ENCODE measurements at regions not wholly inside any gene's neighbourhood (a gene's known extent, or its start where the extent isn't known, plus 50 kb on each side); places are given as distances from the start of the nearest gene placed in this dataset.

- no peak for DNase-seq (ENCODE audit: low read depth in 2 of 2)
Observed at GRCh38 chr1:222290866-222291265, 257.0 kb downstream of the HHIPL2 start.

DNA sequence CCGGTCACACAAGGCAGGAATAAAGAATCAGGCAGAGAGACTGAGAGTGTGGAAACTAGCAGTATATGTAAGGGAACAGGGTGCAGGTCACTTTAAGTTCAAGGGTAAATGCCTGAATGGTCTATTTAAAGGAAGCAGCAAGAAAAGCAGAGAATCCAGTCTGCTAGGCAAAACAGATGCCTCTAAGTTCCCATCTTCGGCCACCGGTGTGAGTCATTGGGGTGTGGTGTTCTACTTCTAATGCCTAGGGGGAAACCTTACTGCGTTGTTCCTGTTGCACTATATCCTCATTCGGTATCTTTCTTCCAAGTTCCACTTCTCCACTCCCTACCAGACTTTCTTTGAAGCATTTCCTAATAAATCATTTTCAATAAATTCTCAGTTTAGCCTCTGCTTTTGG is 259.9 kb downstream of the HHIPL2 start:
- DNase-seq (ENCODE audit: low read depth in 2 of 2), result no peak

- no peak for DNase-seq (ENCODE audit: low read depth in 2 of 2)
Observed at GRCh38 chr1:222286011-222286410, 261.9 kb downstream of the HHIPL2 start.

DNA sequence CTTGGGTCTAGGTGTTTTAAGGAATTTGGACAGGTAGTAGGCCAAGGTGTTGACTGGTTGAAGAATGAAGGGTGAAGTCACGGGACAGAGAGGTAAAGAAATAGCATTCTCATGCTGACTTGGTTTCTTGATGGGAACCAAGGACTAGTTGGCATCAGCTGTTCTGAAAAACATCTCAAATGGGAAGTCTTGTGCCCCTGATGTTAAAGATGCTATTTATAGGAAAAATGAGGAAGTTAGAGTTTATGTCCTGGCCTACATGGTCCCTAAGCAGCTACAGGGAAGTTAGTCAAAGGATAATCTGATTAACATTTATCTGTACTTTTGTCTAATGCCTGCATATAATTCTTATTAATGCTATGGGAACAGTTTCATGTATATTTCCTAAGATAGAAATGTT is 262.4 kb downstream of the HHIPL2 start:
- no peak for DNase-seq (ENCODE audit: low read depth in 2 of 2)

GRCh38 chr1:222284466-222284865 is 263.4 kb downstream of the HHIPL2 start:
- DNase-seq (ENCODE audit: low read depth in 2 of 2), result no peak

DNA sequence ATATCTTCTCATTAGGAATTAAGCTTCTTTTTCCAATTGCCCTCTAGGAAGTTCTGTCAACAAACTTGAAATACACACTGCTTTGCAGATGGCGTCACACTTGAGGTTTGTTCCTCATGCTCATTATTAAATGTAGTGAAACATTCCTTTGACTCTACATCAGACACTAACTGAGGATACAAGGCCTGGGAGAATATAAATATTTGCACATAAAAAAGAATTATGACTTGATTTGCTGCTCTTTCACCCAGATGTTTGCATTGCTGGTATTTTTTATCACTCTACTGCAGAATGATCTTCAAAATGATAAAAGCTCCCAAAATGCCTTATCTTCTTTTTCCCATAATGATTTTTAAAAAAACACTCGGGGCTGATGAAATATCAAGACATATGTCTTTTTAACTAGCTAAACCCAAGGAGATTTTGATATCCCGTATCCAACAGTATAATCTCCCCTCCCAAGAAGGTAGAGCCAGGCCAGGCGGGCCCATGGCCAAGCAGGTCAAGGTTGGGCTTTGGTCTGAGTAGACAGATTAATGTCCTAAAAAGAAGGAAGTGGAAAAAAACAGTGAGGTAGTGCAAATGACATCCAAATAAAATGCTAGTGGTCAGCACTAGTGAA is 264.6 kb downstream of the HHIPL2 start:
- no peak for DNase-seq (ENCODE audit: low read depth in 2 of 2)

DNA sequence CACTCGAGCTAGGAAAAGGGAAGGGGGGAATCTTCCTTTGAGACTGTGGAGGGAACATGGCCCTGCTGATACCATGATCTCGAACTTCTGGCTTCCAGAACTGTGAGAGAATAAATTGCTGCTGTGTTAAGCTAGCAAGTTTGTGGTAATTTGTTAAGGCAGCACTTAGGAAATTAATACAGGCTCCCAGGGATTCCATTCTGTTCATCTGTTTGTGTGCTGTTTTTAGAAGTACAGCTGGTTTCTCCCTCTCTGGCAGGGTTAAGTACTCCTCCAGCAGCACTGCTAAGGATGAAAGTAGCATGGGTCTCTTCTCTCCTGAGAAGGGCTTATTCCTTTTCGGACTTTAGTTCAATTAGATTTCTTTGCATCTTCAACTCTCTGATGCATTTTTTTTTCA is 268.3 kb downstream of the HHIPL2 start:
- no peak for DNase-seq (ENCODE audit: low read depth in 2 of 2)

DNA sequence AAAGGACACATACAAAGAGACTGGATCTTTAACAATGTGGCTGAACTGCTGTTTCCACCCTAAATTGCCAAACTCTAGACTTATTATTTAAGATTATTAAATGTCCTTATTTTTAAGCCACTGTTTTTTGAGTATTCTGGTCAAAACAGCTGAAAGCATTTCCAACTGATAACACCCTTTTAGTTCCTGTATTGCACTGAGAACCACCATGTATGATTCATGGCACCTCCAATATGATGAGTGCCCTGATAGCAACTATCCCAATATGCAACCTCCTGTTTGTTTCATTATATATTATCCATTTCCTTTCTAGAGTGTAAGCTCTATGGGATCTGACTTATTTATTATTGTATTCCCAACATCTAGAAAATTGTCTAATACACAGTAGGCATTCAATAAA is 269.4 kb downstream of the HHIPL2 start:
- DNase-seq (ENCODE audit: low read depth in 2 of 2), result no peak

DNA sequence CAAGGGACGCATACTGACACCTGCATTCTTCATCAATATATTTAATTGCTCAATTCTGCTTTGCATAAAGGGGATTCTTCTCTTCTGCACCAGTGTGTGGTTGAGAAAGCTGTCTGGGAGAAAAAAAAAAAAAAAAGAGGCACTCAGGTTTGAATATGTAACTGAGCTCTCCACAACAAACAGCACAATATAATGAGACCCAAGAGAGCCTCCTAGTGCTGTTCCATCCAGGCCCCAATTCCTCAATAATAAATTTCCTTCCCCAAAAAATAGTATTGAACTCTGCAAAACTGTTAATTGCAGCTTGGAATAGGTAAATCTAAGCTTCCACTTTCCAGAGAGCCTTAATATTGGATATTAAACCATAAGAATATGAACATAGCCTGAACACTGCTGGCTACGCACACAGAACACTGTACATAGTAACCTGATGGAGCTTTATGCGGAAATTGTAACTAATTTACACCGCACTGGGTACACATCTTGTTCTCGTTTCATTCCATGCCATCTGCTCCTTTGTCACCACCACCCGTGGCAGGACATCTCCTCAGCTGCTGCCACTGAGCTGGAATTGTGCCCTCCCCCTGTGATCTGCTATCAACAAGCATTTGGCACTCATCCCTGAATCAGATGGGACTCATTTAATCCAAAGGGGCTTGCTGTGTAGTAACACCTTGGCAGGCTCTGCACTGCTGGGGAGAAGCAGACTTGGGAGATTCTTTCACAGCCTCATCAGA is 272.0 kb downstream of the HHIPL2 start:
- no peak for DNase-seq (ENCODE audit: low read depth in 2 of 2)

DNA sequence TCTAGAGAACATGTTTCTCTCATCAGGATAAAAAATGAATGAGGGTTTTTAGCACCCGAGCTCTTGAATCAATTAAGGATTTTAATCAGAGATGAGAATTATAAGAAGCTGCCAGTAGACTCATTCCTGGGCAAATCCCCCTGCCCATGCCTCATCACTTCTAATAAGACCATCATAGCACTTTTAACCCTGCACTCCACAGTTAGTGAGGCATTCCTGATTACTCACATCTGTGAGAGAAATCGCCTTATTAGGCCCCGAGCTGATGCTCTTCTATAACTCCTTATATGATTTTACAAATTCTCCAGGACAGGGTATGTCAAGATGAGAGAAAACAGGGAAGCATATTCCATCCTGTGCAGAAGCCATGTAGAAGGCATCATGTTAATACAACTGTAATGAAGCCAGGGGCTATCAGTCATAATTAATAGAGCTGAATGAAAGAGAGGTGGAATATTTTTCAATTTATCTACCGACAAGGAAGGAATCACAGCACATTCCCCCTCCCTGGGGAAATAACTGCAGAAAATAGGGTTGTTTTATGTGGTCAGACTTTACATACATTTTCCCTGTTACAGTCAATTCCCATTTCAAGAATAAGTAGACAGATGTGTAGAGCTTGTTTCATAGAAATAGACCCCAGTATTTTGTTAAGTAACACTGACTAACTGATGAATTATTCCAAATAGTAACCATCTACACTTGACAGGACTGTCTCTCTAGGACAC is 272.7 kb downstream of the HHIPL2 start:
- no peak for DNase-seq (ENCODE audit: low read depth in 2 of 2)

GRCh38 chr1:222266223-222267196 is 281.4 kb downstream of the HHIPL2 start:
- no peak for DNase-seq (ENCODE audit: low read depth in 2 of 2)

GRCh38 chr1:222263791-222264190 is 284.1 kb downstream of the HHIPL2 start:
- no peak for DNase-seq (ENCODE audit: low read depth in 2 of 2)

GRCh38 chr1:222257027-222257426 is 290.9 kb downstream of the HHIPL2 start:
- no peak for DNase-seq (ENCODE audit: low read depth in 2 of 2)

DNA sequence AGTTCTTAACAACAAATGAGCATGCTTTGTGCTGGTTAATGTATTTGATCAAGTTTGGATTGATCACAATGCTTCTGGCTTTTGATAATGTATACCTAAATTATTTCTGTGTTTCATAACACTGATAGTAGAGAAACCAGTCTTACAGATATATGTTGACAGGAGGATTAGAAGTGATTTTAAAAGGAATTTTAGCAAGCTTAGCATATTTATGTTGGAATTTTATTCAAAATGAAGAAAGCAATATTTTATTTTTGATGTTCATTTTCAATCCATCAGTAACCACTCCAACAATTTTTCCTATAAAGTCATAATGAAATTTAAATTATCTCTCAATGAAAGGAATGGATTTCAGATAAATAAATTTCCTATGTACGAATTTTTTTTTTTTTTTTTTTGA is 291.8 kb downstream of the HHIPL2 start:
- no peak for DNase-seq (ENCODE audit: low read depth in 2 of 2)

DNA sequence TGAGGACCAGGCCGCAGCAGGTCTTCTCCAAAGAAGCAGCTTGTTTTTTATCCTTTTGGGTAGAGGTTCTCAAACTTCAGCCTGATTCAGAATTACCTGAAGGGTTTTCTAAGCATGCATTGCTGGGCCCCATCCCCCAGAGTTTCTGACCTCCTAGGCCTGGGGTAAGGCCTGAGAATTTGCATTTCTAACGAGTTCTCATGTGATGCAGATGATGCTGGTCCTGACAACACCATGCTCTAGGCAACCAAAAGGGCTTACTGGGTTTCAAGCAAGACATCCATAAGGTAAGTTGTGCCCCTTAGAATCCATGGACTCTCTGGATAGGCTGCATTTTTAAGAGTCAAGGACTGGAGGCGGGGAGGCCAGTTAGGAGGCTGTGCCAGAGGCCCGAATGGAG is 295.1 kb downstream of the HHIPL2 start:
- no peak for DNase-seq (ENCODE audit: low read depth in 2 of 2)

- DNase-seq (ENCODE audit: low read depth in 2 of 2), result no peak
Observed at GRCh38 chr1:222251847-222252246, 296.1 kb downstream of the HHIPL2 start.

- no peak for DNase-seq (ENCODE audit: low read depth in 2 of 2)
Observed at GRCh38 chr1:222250376-222250775, 297.5 kb downstream of the HHIPL2 start.

- no peak for DNase-seq (ENCODE audit: low read depth in 2 of 2)
Observed at GRCh38 chr1:222247811-222248310, 300.0 kb downstream of the HHIPL2 start.

- no peak for DNase-seq (ENCODE audit: low read depth in 2 of 2)
Observed at GRCh38 chr1:222247081-222247480, 300.8 kb downstream of the HHIPL2 start.

DNA sequence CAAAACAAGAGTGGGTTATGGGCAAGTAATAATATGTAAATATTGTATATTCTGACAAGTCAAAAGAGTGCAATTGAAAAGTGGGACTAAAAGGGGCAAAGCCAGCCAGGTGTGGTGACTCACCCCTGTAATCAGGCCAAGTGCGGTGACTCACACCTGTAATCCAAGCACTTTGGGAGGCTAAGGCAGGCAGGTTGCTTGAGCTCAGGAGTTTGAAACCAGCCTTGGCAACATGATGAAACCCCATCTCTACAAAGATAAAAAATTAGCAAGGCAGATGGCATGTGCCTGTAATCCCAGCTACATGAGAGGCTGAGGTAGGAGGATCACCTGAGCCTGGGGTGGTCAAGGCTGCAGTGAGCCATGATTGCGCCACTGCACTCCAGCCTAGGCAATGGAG is 304.0 kb downstream of the HHIPL2 start:
- DNase-seq (ENCODE audit: low read depth in 2 of 2), result peak in 1 of 2 donors; percentile 1

GRCh38 chr1:222242492-222242891 is 305.4 kb downstream of the HHIPL2 start:
- no peak for DNase-seq (ENCODE audit: low read depth in 2 of 2)

GRCh38 chr1:222241410-222241809 is 306.5 kb downstream of the HHIPL2 start:
- no peak for DNase-seq (ENCODE audit: low read depth in 2 of 2)
